ENCODE measurements at regions not wholly inside any gene's neighbourhood (a gene's known extent, or its start where the extent isn't known, plus 50 kb on each side); places are given as distances from the start of the nearest gene placed in this dataset.

- TF ChIP-seq POLR2A (IDR thresholded peaks at IDR 0.05) (no peak), CTCF (IDR thresholded peaks at IDR 0.05) (no peak)
Measured at GRCh38 chr12:89890161-89890560, 181.5 kb upstream of the ATP2B1 start.

Data from sigmoid colon (tissue), 3 donors.